Skeletal muscle satellite cell (primary cell): ENCODE measurements at regions not wholly inside any gene's neighbourhood (a gene's known extent, or its start where the extent isn't known, plus 50 kb on each side); places are given as distances from the start of the nearest gene placed in this dataset.
"Not testable (repeated sequence)": the region's sequence is repeated elsewhere in the genome, so short reads cannot be mapped to it uniquely, and the experiment has no call there.

Source experiments
- H3K27me3 ChIP-seq: 2 replicates; pipeline ENCODE4 v1.7.0; 2013; ENCODE audit warnings: low read length; ENCODE audit not compliant: control insufficient read depth, insufficient read depth
- H3K36me3 ChIP-seq: 2 replicates; pipeline ENCODE4 v1.7.0; 2013; ENCODE audit warnings: mild to moderate bottlenecking, control low read depth, low read length; ENCODE audit not compliant: insufficient read depth
- H3K4me1 ChIP-seq: 2 replicates; pipeline ENCODE4 v1.7.0; 2013; ENCODE audit warnings: low read length; ENCODE audit not compliant: control insufficient read depth, insufficient read depth
- H3K4me2 ChIP-seq: 2 replicates; pipeline ENCODE4 v1.7.0; 2013; ENCODE audit warnings: mild to moderate bottlenecking, low read length
- H3K4me3 ChIP-seq: 2 replicates; pipeline ENCODE4 v1.7.0; 2013; ENCODE audit warnings: low read length
- H3K9ac ChIP-seq: 2 replicates; pipeline ENCODE4 v1.7.0; 2013; ENCODE audit warnings: mild to moderate bottlenecking, low read depth, low read length, moderate library complexity
- H3K9me3 ChIP-seq: replicated peaks from 2 replicates; pipeline ENCODE4 v1.7.0; 2013; ENCODE audit warnings: mild to moderate bottlenecking, control low read depth, low read length

DNA sequence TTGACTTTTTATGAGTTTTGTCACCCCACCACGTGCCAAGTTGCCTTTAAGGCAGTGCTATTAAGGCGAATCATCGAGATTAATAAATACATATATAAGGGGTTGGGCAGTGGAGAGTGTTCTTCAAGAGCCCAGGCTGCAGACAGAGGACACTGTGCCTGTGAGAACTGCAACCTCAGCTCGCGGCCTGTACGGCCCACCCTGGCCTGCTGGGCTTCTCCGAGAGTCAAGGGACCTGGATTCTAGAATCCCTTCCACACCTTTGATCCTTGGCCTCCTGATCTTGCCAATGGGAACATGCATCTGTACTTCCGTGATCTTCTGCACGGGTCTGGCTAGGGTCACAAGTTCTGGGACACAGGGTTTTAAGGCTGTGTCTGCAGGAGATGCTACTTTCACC, 54.5 kb downstream of the IRX5 start:
- peaks cover 16% of the 10 kb centered on the region for H3K27me3 ChIP-seq
- H3K9ac ChIP-seq: no peak overlapping the region
- H3K4me3 ChIP-seq: no peak overlapping the region
- H3K36me3 ChIP-seq: no peaks in the 10 kb centered on the region
- no peaks in the 10 kb centered on the region for H3K9me3 ChIP-seq
- H3K4me2 ChIP-seq: no peak overlapping the region
- no peaks in the 10 kb centered on the region for H3K4me1 ChIP-seq

DNA sequence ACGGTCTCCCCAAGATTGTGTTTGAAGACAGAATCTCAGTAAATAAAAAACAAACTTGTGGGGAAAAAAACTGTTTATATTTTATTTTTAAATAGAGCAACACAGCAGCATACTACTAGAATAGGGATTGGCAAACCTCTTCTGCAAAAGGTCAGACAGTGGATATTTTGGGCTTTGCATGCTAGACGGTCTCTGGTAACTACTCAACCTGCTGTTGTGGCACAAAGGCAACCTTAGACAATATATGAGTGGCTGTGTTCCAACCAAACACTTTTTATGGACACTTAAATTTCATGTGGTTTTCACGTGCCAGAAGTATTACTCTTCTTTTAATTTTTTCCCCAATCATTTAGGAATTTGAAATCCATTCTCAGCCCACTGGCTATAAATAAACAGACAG, 55.0 kb downstream of the IRX5 start:
- Histone ChIP-seq H3K4me3 (no peak overlapping the region), H3K9ac (no peak overlapping the region), H3K9me3 (no peaks in the 10 kb centered on the region), H3K27me3 (peaks cover 16% of the 10 kb centered on the region), H3K4me1 (no peaks in the 10 kb centered on the region), H3K36me3 (no peaks in the 10 kb centered on the region), H3K4me2 (no peak overlapping the region)

DNA sequence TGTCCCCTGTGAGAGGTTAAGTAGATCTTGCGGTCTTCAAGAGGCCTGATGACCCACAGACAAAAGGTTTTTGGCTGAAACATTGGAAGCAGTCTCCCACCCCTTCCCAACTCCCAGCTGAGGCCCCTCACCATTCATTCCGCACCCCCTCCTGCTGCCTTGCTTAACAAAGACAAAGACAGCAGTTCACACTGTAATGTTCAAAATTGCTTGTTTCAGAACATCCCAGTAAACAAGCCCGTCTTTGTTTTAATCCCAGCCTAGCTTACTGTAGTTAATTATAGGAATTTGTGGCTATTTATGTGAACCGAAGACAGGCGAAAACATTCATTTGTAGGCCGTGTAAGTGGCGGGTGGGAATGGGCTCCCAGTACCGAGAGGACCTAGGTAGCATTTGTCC, 55.7 kb downstream of the IRX5 start:
- Histone ChIP-seq H3K4me3 (no peak overlapping the region), H3K4me2 (no peak overlapping the region), H3K36me3 (no peaks in the 10 kb centered on the region), H3K4me1 (no peaks in the 10 kb centered on the region), H3K27me3 (peaks cover 16% of the 10 kb centered on the region), H3K9ac (no peak overlapping the region), H3K9me3 (no peaks in the 10 kb centered on the region)

DNA sequence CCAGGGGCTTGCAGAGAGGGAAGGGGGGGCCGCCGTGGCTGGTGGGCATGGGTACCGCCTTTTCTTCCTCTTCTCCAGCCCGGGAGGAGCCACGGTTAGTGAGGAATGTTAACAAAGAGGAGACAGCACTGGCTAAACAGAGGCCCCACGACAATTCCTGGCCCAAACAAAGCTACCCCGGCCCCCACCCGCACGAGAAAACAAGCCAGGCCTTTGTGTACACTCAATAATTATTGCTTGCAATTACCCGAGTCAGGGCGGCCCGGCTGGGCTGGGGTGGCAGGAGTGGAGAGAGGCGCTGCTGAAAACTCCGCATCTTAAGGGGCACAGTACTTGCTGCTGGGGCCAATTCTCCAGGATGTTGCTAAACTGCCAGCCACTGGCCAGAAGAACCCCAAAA, 56.4 kb downstream of the IRX5 start:
- H3K9me3 ChIP-seq: no peaks in the 10 kb centered on the region
- no peak overlapping the region for H3K4me3 ChIP-seq
- no peaks in the 10 kb centered on the region for H3K4me1 ChIP-seq
- no peak overlapping the region for H3K4me2 ChIP-seq
- H3K9ac ChIP-seq: no peak overlapping the region
- peaks cover 16% of the 10 kb centered on the region for H3K27me3 ChIP-seq
- H3K36me3 ChIP-seq: no peaks in the 10 kb centered on the region

DNA sequence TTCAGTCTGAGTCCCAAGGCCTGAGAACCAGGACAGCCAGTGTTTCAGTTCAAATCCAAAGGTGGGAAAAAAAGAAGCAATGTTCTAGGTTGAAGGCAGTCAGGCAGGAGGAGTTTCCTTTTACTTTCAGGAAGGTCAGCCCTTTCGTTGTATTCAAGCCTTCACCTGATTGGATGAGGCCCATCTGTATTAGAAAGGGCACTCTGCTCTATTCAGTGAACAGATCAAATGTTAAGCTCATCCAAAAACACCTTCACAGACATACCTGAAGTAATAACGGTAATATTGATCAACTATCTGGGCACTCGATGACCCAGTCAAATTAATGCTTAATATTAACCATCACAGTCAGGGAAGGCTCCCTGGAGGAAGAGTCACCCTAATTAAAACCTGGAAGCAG, 60.9 kb downstream of the IRX5 start:
- no peak overlapping the region for H3K4me2 ChIP-seq
- no peak overlapping the region for H3K4me3 ChIP-seq
- H3K4me1 ChIP-seq: no peaks in the 10 kb centered on the region
- peaks cover 17% of the 10 kb centered on the region for H3K27me3 ChIP-seq
- H3K9ac ChIP-seq: no peak overlapping the region
- H3K36me3 ChIP-seq: no peaks in the 10 kb centered on the region
- no peaks in the 10 kb centered on the region for H3K9me3 ChIP-seq

DNA sequence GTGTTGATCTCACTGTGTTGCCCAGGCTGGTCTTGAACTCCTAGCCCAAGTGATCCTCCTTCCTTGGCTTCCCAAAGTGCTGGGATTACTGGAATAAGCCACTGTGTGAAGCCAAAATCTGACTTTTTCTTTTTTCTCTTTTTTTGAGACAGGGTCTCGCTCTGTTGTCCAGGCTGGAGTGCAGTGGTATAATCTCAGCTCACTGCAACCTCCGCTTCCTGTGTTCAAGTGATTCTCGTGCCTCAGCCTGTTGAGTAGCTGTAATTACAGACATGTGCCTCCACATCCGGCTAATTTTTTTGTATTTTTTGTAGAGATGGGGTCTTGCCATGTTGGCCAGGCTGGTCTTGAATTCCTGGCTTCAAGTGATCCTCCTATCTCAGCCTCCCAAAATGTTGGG, 61.3 kb downstream of the IRX5 start:
- H3K9ac ChIP-seq, H3K4me1 ChIP-seq, H3K4me2 ChIP-seq, H3K4me3 ChIP-seq, H3K36me3 ChIP-seq, H3K9me3 ChIP-seq: not testable (repeated sequence)
- H3K27me3 ChIP-seq: peaks cover 17% of the 10 kb centered on the region

DNA sequence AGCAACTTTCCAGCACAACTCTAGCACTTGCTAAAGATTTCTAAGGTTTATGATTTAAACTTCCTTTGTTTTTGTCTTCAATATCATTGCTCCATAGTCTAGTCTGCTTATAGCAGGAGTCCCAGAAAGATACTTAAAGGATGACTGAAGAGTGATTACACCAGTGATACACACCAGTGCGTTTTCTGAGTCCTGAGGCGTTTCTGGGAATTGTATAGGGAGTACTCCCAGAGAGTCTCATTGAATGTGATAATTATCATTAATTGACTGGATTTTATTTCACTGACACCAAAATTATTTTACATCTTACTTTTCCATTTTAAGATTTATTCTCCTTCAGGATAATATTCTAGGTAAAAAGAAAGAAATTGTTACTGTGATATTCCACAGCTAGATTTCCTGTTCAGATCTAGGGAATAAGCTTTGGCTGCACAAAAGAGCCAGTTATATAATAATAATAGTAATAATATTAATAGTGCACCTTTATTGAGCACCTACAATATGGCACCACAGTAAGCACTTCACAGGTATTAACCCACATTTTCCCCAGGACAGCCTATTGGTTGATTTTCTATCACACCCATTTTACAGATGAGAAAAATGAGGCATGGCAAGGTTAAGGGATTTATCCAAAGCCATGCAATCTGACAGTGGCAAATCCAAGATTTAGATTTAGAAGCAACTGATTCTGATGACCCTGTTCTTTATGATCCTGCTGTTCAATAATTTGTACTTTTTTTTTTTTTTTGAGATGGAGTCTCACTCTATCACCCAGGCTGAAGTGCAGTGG, 62.6 kb downstream of the IRX5 start:
- Histone ChIP-seq H3K27me3 (peaks cover 27% of the 10 kb centered on the region), H3K4me1 (no peaks in the 10 kb centered on the region), H3K9me3 (no peaks in the 10 kb centered on the region), H3K36me3 (no peaks in the 10 kb centered on the region), H3K4me2 (no peak overlapping the region), H3K4me3 (no peak overlapping the region), H3K9ac (no peak overlapping the region)

DNA sequence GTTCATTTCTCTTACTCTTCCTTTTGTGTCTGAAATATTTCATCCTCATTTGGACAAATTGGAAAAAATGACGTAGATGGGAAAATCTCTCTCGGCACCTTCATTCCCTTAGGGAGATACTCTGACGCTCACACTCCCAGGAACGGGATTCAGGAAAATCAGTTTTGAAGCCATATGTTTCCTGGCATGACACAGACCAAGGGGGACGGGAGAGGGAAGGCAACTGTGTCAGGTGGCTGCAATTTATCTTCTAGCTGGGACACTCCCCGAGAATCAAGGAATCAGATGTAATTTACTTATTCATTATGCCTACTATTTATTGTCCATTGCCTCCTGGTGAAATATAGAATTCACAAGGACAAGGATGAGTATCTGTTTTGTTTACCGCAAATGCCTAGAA, 65.5 kb downstream of the IRX5 start:
- Histone ChIP-seq H3K4me3 (no peak overlapping the region), H3K4me1 (peaks cover 10% of the 10 kb centered on the region), H3K27me3 (peaks cover 31% of the 10 kb centered on the region)

DNA sequence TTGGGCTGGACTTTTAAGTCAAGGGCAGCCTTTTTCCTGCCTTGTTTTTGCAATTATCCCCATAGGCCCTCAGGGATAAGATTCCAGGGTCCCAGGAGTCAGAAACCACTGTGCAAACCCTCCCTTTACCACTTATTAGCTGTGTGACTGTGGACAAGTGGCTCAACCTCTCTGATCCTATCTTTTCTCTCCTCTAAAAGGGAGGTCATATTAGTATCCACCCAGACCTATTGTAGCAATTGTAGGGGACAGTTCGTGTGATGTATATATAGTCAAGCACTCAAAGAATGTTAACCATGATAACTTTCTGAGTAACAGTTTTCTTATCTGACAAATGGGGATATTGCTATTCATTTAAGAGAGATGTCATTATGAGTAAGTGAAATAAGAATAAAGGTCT, 68.2 kb downstream of the IRX5 start:
- H3K27me3 ChIP-seq: peaks cover 28% of the 10 kb centered on the region
- no peaks in the 10 kb centered on the region for H3K9me3 ChIP-seq
- no peaks in the 10 kb centered on the region for H3K36me3 ChIP-seq
- peaks cover 25% of the 10 kb centered on the region for H3K4me1 ChIP-seq
- no peak overlapping the region for H3K9ac ChIP-seq
- no peak overlapping the region for H3K4me3 ChIP-seq
- H3K4me2 ChIP-seq: no peak overlapping the region

More for the DNA sequence above, 65.5 kb downstream of the IRX5 start:
- no peaks in the 10 kb centered on the region for H3K9me3 ChIP-seq
- H3K36me3 ChIP-seq: no peaks in the 10 kb centered on the region
- H3K4me2 ChIP-seq: no peak overlapping the region
- H3K9ac ChIP-seq: no peak overlapping the region

DNA sequence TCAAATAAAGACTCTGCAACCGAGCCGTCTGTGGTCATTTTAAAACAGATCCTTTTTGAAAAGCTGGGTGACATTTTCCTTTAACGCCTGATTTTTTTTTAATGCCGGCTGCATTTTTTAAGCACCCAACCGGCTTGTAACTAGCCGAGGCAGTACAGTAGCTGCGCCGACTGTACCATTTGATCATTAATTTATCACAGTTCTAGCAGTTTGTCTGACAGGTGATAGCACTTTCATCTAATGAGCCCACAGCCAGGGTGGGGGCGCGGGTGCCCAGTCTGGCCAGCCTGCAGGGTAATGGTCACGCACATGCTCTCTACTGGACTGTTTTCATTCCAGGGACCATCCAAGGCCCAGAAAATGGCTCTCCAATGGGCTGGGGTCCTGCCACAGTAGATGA, 68.8 kb downstream of the IRX5 start:
- Histone ChIP-seq H3K4me3 (no peak overlapping the region), H3K27me3 (peaks cover 28% of the 10 kb centered on the region), H3K9me3 (no peaks in the 10 kb centered on the region), H3K9ac (no peak overlapping the region), H3K4me1 (peaks cover 25% of the 10 kb centered on the region), H3K36me3 (no peaks in the 10 kb centered on the region), H3K4me2 (no peak overlapping the region)

DNA sequence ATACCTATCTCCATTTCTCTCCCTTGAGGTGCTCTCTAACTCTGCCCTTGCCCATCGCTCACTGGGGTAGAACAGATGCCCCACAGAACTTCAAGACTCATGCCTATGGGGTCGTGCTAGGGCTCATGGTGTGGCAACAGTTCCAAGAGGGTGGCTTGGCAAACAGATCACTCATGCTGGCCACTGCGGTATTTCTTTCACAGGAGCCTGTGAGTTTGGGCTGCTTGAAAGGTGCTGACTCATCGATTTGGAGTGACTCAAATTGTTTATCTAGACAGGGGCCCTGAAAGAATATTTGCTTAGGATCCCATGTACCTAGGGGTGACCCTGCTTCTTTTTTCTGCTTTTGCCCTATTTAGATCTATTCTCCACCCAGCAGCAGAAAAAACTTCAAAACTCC, 69.9 kb downstream of the IRX5 start:
- Histone ChIP-seq H3K27me3 (peaks cover 23% of the 10 kb centered on the region), H3K4me1 (peaks cover 25% of the 10 kb centered on the region), H3K36me3 (no peaks in the 10 kb centered on the region), H3K9ac (no peak overlapping the region), H3K9me3 (no peaks in the 10 kb centered on the region), H3K4me3 (no peak overlapping the region), H3K4me2 (no peak overlapping the region)

DNA sequence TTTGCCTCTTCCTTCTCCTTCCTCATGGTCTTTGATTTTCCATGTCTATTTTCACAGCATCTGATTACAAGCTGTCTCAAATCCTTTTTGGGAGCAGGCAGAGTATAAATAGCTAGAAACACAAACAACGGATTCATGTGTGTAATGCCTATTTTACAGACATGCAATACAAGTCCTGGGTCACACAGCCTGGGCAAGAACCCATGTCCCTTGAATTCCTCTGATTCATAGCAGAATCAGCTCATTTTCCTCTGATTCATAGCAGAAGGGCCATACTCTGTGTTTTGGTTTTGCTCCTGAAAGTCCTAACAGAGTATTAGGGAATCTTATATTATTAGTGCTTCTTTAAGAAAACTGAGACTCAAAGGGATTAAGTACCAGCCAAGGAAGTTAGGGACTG, 71.3 kb downstream of the IRX5 start:
- peak overlapping the region; percentile 35 for H3K4me2 ChIP-seq

More for the DNA sequence above, 71.3 kb downstream of the IRX5 start:
- Histone ChIP-seq H3K36me3 (no peaks in the 10 kb centered on the region), H3K27me3 (peaks cover 14% of the 10 kb centered on the region), H3K9ac (no peak overlapping the region), H3K9me3 (no peaks in the 10 kb centered on the region), H3K4me1 (peaks cover 25% of the 10 kb centered on the region), H3K4me3 (no peak overlapping the region)
